B cell (primary cell): ENCODE measurements at regions not wholly inside any gene's neighbourhood (a gene's known extent, or its start where the extent isn't known, plus 50 kb on each side); places are given as distances from the start of the nearest gene placed in this dataset.

Experiments used
- ATAC-seq: fragments of 200-7000 bp; cut with Tn5 transposase; one replicate; pipeline ENCODE4 v1.10.0; 2021; ENCODE audit warnings: low read depth, mild to moderate bottlenecking, moderate number of reproducible peaks, moderate library complexity
- CTCF ChIA-PET: fragments of 350-600 bp; sonication (Branson Sonifier 250); formaldehyde crosslinking; loops from one replicate; lab custom pipeline; 2021; ENCODE audit warnings: antibody characterized with exemption, inconsistent platforms; lab: Charles Lee
- POLR2A ChIA-PET: fragments of 350-600 bp; sonication (Branson Sonifier 250); formaldehyde crosslinking; loops from one replicate; lab custom pipeline; 2021; ENCODE audit warnings: antibody characterized with exemption; lab: Charles Lee
- DNase-seq: peaks from one replicate; pipeline ENCODE4 v3.0.0; 2013
- H2AFZ ChIP-seq: 2 replicates; pipeline ENCODE4 v1.6.1; 2012; ENCODE audit warnings: mild to moderate bottlenecking, low read depth, low read length; ENCODE audit not compliant: insufficient read depth, poor library complexity, severe bottlenecking
- H3K27ac ChIP-seq, 2 donors: 1 replicate in 1 of 2; 2 replicates in 1 of 2; pipeline ENCODE4 v1.5.1; 2012 to 2013; ENCODE audit warnings: low read length in 2 of 2, mild to moderate bottlenecking in 2 of 2, moderate library complexity in 1 of 2
- H3K27me3 ChIP-seq, 4 experiments: fragments of 200-600 bp in 1 of 4; sonication (generic) in 1 of 4; replicated peaks in 1 of 4; 1 replicate in 2 of 4; 2 replicates in 2 of 4; pipeline versions ENCODE4 v1.6.1 to v1.7.0; 2013 to 2016; ENCODE audit warnings: low read length in 3 of 4, mild to moderate bottlenecking in 2 of 4, mixed read lengths in 1 of 4, moderate library complexity in 1 of 4; ENCODE audit not compliant: insufficient read depth in 4 of 4, control insufficient read depth in 3 of 4; ENCODE audit errors: control extremely low read depth in 1 of 4
- H3K36me3 ChIP-seq, 2 experiments: replicated peaks in 1 of 2; 1 replicate in 1 of 2; 2 replicates in 1 of 2; pipeline versions ENCODE4 v1.6.1 to v1.7.1; 2013; ENCODE audit warnings: low read length in 1 of 2; ENCODE audit not compliant: insufficient read depth in 2 of 2, control insufficient read depth in 1 of 2; ENCODE audit errors: control extremely low read depth in 1 of 2, extremely low read depth in 1 of 2
- H3K4me1 ChIP-seq, 2 donors: fragments of 200-600 bp in 1 of 2; sonication (generic) in 1 of 2; 1 replicate in 1 of 2; 2 replicates in 1 of 2; pipeline versions ENCODE4 v1.5.1 to v1.6.1; 2013 to 2017; ENCODE audit warnings: low read length in 2 of 2; ENCODE audit not compliant: control insufficient read depth in 2 of 2, insufficient read depth in 2 of 2
- H3K4me2 ChIP-seq: replicated peaks from 2 replicates; pipeline ENCODE3; 2012; ENCODE audit warnings: mild to moderate bottlenecking, low read depth, low read length; ENCODE audit not compliant: poor library complexity, severe bottlenecking
- H3K4me3 ChIP-seq, 5 experiments: fragments of 200-600 bp in 1 of 5; sonication (generic) in 1 of 5; 1 replicate in 3 of 5; 2 replicates in 2 of 5; pipeline versions ENCODE4 v1.5.1 to v1.7.0; 2011 to 2016; ENCODE audit warnings: low read length in 4 of 5, mild to moderate bottlenecking in 4 of 5, low read depth in 2 of 5, control low read depth in 1 of 5, moderate library complexity in 1 of 5; ENCODE audit not compliant: insufficient read depth in 1 of 5; ENCODE audit errors: control extremely low read depth in 1 of 5, extremely low read depth in 1 of 5
- H3K79me2 ChIP-seq: fragments of 200-600 bp; sonication (generic); one replicate; pipeline ENCODE4 v1.6.0; 2016; ENCODE audit warnings: low read length; ENCODE audit not compliant: control insufficient read depth, insufficient read depth
- H3K9ac ChIP-seq: fragments of 200-600 bp; sonication (generic); 2 replicates; pipeline ENCODE4 v1.6.1; 2017; ENCODE audit warnings: mild to moderate bottlenecking, low read length, moderate library complexity
- H3K9me3 ChIP-seq, 3 donors: one replicate each; pipeline versions ENCODE4 v1.6.1 to v1.7.1; 2013; ENCODE audit warnings: low read length in 2 of 3; ENCODE audit not compliant: control insufficient read depth in 2 of 3, insufficient read depth in 1 of 3; ENCODE audit errors: control extremely low read depth in 1 of 3
- H4K20me1 ChIP-seq: 2 replicates; pipeline ENCODE4 v1.6.0; 2012; ENCODE audit warnings: mild to moderate bottlenecking, low read length; ENCODE audit not compliant: insufficient read depth, control insufficient read depth, poor library complexity, severe bottlenecking
- H3K27ac Mint-ChIP-seq: one replicate; pipeline ENCODE4 v1.8.0; 2021; ENCODE audit warnings: mixed read lengths
- H3K27me3 Mint-ChIP-seq: one replicate; pipeline ENCODE4 v1.8.0; 2021; ENCODE audit warnings: mixed read lengths
- H3K4me1 Mint-ChIP-seq: one replicate; pipeline ENCODE4 v1.8.0; 2021; ENCODE audit warnings: mixed read lengths
- H3K4me3 Mint-ChIP-seq: one replicate; pipeline ENCODE4 v1.8.0; 2021; ENCODE audit warnings: mixed read lengths
- H3K9me3 Mint-ChIP-seq: one replicate; pipeline ENCODE4 v1.8.0; 2022; ENCODE audit warnings: mixed read lengths; ENCODE audit not compliant: insufficient read depth
- CTCF ChIP-seq: fragments of 200-600 bp; IDR thresholded peaks from one replicate; pipeline ENCODE4 v1.8.0; 2022; ENCODE audit warnings: antibody characterized with exemption, mild to moderate bottlenecking
- EZH2 ChIP-seq: IDR thresholded peaks from 2 replicates; pipeline ENCODE4 v1.6.1; 2012; ENCODE audit warnings: borderline replicate concordance, low read depth, mild to moderate bottlenecking, moderate library complexity, low read length; ENCODE audit not compliant: insufficient read depth, poor library complexity, severe bottlenecking
- WGBS: methylation state at CpG from one replicate; pipeline ENCODE4 v1.1.5; 2013; ENCODE audit warnings: missing lambda C conversion rate; ENCODE audit not compliant: insufficient coverage; 5-methylcytosine and 5-hydroxymethylcytosine counted together
- intact Hi-C: fragments of 100-400 bp; cut with micrococcal nuclease; formaldehyde crosslinking; loops from one replicate; pipeline ENCODE4 v1.10.0; 2022

GRCh38 chr16:85534536-85535351 lies 78.4 kb upstream of the GSE1 start:
- H3K4me1 Mint-ChIP-seq, result peaks cover 6% of the 10 kb centered on the region
- peaks cover 2% of the 10 kb centered on the region for H3K27me3 Mint-ChIP-seq
- ChIA-PET POLR2A (no interaction called here), CTCF (no interaction called here)
- DNase-seq (no peak), ATAC-seq (no peak)
- Histone ChIP-seq H2AFZ (no peak overlapping the region), H3K9ac (no peak overlapping the region), H3K9me3 (peaks cover 0 to 12% (median 4%) of the 10 kb centered on the region in 3 donors), H3K4me3 (no peak overlapping the region), H3K27ac (no peak overlapping the region), H3K27me3 (peaks cover 0 to 9% (median 4%) of the 10 kb centered on the region in 4 experiments), H4K20me1 (no peaks in the 10 kb centered on the region), H3K4me1 (peaks cover 0 to 12% of the 10 kb centered on the region in 2 donors), H3K79me2 (no peaks in the 10 kb centered on the region), H3K36me3 (no peaks in the 10 kb centered on the region), H3K4me2 (no peak overlapping the region)
- 91% methylated on average over 32 of the region's 34 CpGs for WGBS
- no peaks in the 10 kb centered on the region for H3K9me3 Mint-ChIP-seq
- intact Hi-C loops, result no loop called here
- TF ChIP-seq EZH2, result no peak
- TF ChIP-seq CTCF, result no peak
- H3K4me3 Mint-ChIP-seq, result no peak overlapping the region
- no peak overlapping the region for H3K27ac Mint-ChIP-seq

- no peak overlapping the region for H2AFZ ChIP-seq
- peaks cover 0 to 9% (median 4%) of the 10 kb centered on the region in 4 experiments for H3K27me3 ChIP-seq
- Mint-ChIP-seq H3K4me3 (no peak overlapping the region), H3K27ac (no peak overlapping the region), H3K9me3 (no peaks in the 10 kb centered on the region), H3K4me1 (peaks cover 6% of the 10 kb centered on the region), H3K27me3 (peaks cover 2% of the 10 kb centered on the region)
- H3K27ac ChIP-seq, result no peak overlapping the region
- no peak overlapping the region for H3K4me2 ChIP-seq
- no peaks in the 10 kb centered on the region for H3K36me3 ChIP-seq
- H3K4me1 ChIP-seq, result peaks cover 0 to 12% of the 10 kb centered on the region in 2 donors
- peaks cover 1 to 20% (median 12%) of the 10 kb centered on the region in 3 donors for H3K9me3 ChIP-seq
- intact Hi-C loops, result no loop called here
- no peak overlapping the region for H3K9ac ChIP-seq
- ChIA-PET POLR2A (no interaction called here), CTCF (no interaction called here)
- H3K4me3 ChIP-seq, result no peak overlapping the region
- no peaks in the 10 kb centered on the region for H3K79me2 ChIP-seq
- ATAC-seq (no peak), DNase-seq (no peak)
- H4K20me1 ChIP-seq, result no peaks in the 10 kb centered on the region
- no peak for TF ChIP-seq CTCF
- WGBS, result 72% methylated on average over 8 of the region's 14 CpGs
These were observed 77.6 kb upstream of the GSE1 start for GRCh38 chr16:85535352-85536072.
